Epithelial cell of proximal tubule (primary cell): ENCODE measurements at regions not wholly inside any gene's neighbourhood (a gene's known extent, or its start where the extent isn't known, plus 50 kb on each side); places are given as distances from the start of the nearest gene placed in this dataset.

Source experiments
- DNase-seq: peaks from one replicate; pipeline ENCODE4 v3.0.0-alpha.2; 2011; ENCODE audit warnings: low read depth
- H3K4me3 ChIP-seq: 2 replicates; pipeline ENCODE4 v1.5.1; 2011; ENCODE audit warnings: low read depth, mild to moderate bottlenecking, low read length
- CTCF ChIP-seq: conservative IDR thresholded peaks from 2 replicates; pipeline ENCODE4 v1.5.1; 2012; ENCODE audit warnings: low read depth, mild to moderate bottlenecking, low read length

GRCh38 chr3:193842029-193842798, 249.2 kb downstream of the OPA1 start:
- TF ChIP-seq CTCF: no peak
- no peak for DNase-seq
- H3K4me3 ChIP-seq: no peak overlapping the region

- H3K4me3 ChIP-seq: no peak overlapping the region
- no peak for DNase-seq
- no peak for TF ChIP-seq CTCF
Observed at GRCh38 chr3:193842832-193843473, 249.9 kb downstream of the OPA1 start.

GRCh38 chr3:193843474-193844301, 250.7 kb downstream of the OPA1 start:
- no peak for TF ChIP-seq CTCF
- H3K4me3 ChIP-seq: peak overlapping the region; percentile 15
- peak; percentile 55 for DNase-seq

- TF ChIP-seq CTCF: no peak
- H3K4me3 ChIP-seq: no peak overlapping the region
- DNase-seq: no peak
Observed at GRCh38 chr3:193844472-193844871, 251.5 kb downstream of the OPA1 start.

GRCh38 chr3:193845144-193845543, 252.1 kb downstream of the OPA1 start:
- TF ChIP-seq CTCF: no peak
- no peak overlapping the region for H3K4me3 ChIP-seq
- no peak for DNase-seq

- no peak for DNase-seq
- no peak overlapping the region for H3K4me3 ChIP-seq
- TF ChIP-seq CTCF: no peak
Observed at GRCh38 chr3:193846569-193846968, 253.6 kb downstream of the OPA1 start.
